AG04450 (cell line): ENCODE measurements at regions not wholly inside any gene's neighbourhood (a gene's known extent, or its start where the extent isn't known, plus 50 kb on each side); places are given as distances from the start of the nearest gene placed in this dataset.

Experiments
- CTCF ChIA-PET: fragments of 300-600, 350-600 bp; formaldehyde crosslinking; extraction: SDS; loops from one replicate; lab custom pipeline; 2022; ENCODE audit warnings: antibody characterized with exemption, inconsistent platforms; lab: Charles Lee
- POLR2A ChIA-PET: fragments of 350-600 bp; formaldehyde crosslinking; extraction: SDS; loops from one replicate; lab custom pipeline; 2021; ENCODE audit warnings: antibody characterized with exemption, inconsistent platforms; lab: Yijun Ruan, JAX
- DNase-seq: peaks from one replicate; pipeline ENCODE4 v3.0.0-alpha.2; 2011; ENCODE audit warnings: low read depth, low spot score
- H3K27ac ChIP-seq: one replicate; pipeline ENCODE4 v1.5.1; 2012; ENCODE audit warnings: low read depth, low read length, control low read depth
- H3K27me3 ChIP-seq: one replicate; pipeline ENCODE4 v1.6.0; 2012; ENCODE audit warnings: low read length; ENCODE audit not compliant: control insufficient read depth, insufficient read depth
- H3K4me3 ChIP-seq: 2 replicates; pipeline ENCODE4 v1.5.1; 2011; ENCODE audit warnings: mild to moderate bottlenecking, low read depth, low read length, control low read depth
- H3K9me3 ChIP-seq: 2 replicates; pipeline ENCODE4 v1.5.1; 2012; ENCODE audit warnings: low read length; ENCODE audit not compliant: control insufficient read depth, insufficient read depth
- TF ChIP-seq, protein P1 (sequence below): IDR thresholded peaks from 2 replicates; pipeline ENCODE4 v1.5.1; 2011; ENCODE audit warnings: low read depth, low read length, control low read depth, inconsistent platforms

GRCh38 chr2:5365871-5366461 is 326.2 kb upstream of the SOX11 start:
- Histone ChIP-seq H3K27me3 (no peaks in the 10 kb centered on the region), H3K9me3 (peaks cover 3% of the 10 kb centered on the region; the same call in 1 of the 2 replicates), H3K4me3 (no peak overlapping the region), H3K27ac (no peak overlapping the region)
- TF ChIP-seq, protein P1, sequence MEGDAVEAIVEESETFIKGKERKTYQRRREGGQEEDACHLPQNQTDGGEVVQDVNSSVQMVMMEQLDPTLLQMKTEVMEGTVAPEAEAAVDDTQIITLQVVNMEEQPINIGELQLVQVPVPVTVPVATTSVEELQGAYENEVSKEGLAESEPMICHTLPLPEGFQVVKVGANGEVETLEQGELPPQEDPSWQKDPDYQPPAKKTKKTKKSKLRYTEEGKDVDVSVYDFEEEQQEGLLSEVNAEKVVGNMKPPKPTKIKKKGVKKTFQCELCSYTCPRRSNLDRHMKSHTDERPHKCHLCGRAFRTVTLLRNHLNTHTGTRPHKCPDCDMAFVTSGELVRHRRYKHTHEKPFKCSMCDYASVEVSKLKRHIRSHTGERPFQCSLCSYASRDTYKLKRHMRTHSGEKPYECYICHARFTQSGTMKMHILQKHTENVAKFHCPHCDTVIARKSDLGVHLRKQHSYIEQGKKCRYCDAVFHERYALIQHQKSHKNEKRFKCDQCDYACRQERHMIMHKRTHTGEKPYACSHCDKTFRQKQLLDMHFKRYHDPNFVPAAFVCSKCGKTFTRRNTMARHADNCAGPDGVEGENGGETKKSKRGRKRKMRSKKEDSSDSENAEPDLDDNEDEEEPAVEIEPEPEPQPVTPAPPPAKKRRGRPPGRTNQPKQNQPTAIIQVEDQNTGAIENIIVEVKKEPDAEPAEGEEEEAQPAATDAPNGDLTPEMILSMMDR: peak; percentile 64
- POLR2A ChIA-PET: no interaction called here
- CTCF ChIA-PET: interaction anchor here (0.6 to 1.2 kb wide), 4 partner anchors 550 to 1673 kb away, joined by 3 to 4 read pairs (median 3); no protein-coding TSS in a partner anchor
- DNase-seq: no peak

- DNase-seq: no peak
- Histone ChIP-seq H3K9me3 (peaks cover 3% of the 10 kb centered on the region; the same call in 1 of the 2 replicates), H3K27me3 (no peaks in the 10 kb centered on the region), H3K27ac (no peak overlapping the region), H3K4me3 (no peak overlapping the region)
- ChIA-PET POLR2A (no interaction called here), CTCF (interaction anchor here (0.7 to 1.2 kb wide), 2 partner anchors 95 to 1639 kb away, joined by 3 to 4 read pairs; no protein-coding TSS in a partner anchor)
- TF ChIP-seq, protein P1: no peak
Measured at GRCh38 chr2:5367321-5367720, 324.9 kb upstream of the SOX11 start.

- ChIA-PET CTCF (no interaction called here), POLR2A (no interaction called here)
- DNase-seq: no peak
- Histone ChIP-seq H3K27ac (no peak overlapping the region), H3K27me3 (no peaks in the 10 kb centered on the region), H3K4me3 (no peak overlapping the region), H3K9me3 (peaks cover 3% of the 10 kb centered on the region; the same call in 1 of the 2 replicates)
- TF ChIP-seq, protein P1: no peak
Measured at GRCh38 chr2:5368263-5368662, 323.9 kb upstream of the SOX11 start.

GRCh38 chr2:5369510-5369909 is 322.7 kb upstream of the SOX11 start:
- ChIA-PET POLR2A (no interaction called here), CTCF (no interaction called here)
- Histone ChIP-seq H3K27ac (no peak overlapping the region), H3K4me3 (no peak overlapping the region), H3K27me3 (no peaks in the 10 kb centered on the region), H3K9me3 (peaks cover 3% of the 10 kb centered on the region; the same call in 1 of the 2 replicates)
- no peak for DNase-seq
- TF ChIP-seq, protein P1: no peak

GRCh38 chr2:5370158-5370557 is 322.0 kb upstream of the SOX11 start:
- Histone ChIP-seq H3K9me3 (peaks cover 3% of the 10 kb centered on the region; the same call in 1 of the 2 replicates), H3K4me3 (no peak overlapping the region), H3K27ac (no peak overlapping the region), H3K27me3 (no peaks in the 10 kb centered on the region)
- TF ChIP-seq, protein P1: no peak
- ChIA-PET CTCF (no interaction called here), POLR2A (no interaction called here)
- DNase-seq: no peak
